ENCODE measurements at regions not wholly inside any gene's neighbourhood (a gene's known extent, or its start where the extent isn't known, plus 50 kb on each side); places are given as distances from the start of the nearest gene placed in this dataset.

DNA sequence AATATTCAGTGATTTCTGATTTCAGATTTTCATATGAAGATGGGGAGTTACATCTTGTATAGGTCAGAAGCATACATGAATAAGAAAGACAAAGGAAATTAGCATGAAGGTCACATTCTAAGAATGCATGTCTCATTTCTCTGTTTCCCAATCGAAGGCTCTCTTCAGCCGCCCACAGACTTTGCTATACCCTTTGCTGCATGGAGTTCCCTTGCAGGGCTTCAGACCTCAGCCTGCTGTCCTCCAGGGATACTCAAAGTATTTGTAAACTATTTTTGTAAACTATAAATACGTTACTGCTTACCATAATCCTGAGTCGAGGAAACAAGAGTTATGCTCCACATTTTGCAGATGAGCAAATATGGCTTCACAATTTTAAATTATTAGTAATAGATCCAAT lies 738.4 kb downstream of the PCDH18 start:
- TF ChIP-seq, protein P1, sequence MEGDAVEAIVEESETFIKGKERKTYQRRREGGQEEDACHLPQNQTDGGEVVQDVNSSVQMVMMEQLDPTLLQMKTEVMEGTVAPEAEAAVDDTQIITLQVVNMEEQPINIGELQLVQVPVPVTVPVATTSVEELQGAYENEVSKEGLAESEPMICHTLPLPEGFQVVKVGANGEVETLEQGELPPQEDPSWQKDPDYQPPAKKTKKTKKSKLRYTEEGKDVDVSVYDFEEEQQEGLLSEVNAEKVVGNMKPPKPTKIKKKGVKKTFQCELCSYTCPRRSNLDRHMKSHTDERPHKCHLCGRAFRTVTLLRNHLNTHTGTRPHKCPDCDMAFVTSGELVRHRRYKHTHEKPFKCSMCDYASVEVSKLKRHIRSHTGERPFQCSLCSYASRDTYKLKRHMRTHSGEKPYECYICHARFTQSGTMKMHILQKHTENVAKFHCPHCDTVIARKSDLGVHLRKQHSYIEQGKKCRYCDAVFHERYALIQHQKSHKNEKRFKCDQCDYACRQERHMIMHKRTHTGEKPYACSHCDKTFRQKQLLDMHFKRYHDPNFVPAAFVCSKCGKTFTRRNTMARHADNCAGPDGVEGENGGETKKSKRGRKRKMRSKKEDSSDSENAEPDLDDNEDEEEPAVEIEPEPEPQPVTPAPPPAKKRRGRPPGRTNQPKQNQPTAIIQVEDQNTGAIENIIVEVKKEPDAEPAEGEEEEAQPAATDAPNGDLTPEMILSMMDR (conservative IDR thresholded peaks at IDR 0.05), result no peak
- TF ChIP-seq EZH2 (IDR thresholded peaks at IDR 0.05; ENCODE audit: low read depth), result no peak

Measured in PC-9 (cell line).